ENCODE measurements at regions not wholly inside any gene's neighbourhood (a gene's known extent, or its start where the extent isn't known, plus 50 kb on each side); places are given as distances from the start of the nearest gene placed in this dataset.

DNA sequence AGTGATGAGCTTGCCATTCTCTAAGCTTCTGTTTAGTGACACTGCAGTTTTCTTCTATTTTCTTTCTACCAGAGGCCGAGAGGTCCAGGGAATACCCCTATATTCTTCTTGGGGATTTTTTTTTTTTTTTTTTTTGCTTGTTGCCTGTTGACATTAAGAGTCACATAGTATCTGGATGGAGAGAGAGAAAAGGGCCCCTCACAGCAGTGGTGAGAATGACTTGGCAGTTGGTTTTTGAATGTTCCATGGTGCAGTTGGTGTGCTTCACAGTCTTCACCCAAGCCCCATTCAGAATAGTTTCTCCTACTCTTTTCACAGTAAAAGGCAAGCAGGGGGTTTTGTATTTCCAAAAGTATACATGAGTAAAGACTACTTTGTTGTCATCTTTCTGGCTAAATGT lies 577.9 kb downstream of the LMO7 start:
- H3K4me3 ChIP-seq, result no peak overlapping the region
- H3K27me3 ChIP-seq, result no peaks in the 10 kb centered on the region
- DNase-seq (ENCODE audit: low spot score), result no peak
- no peak overlapping the region for H3K27ac ChIP-seq
- no peaks in the 10 kb centered on the region for H3K4me1 ChIP-seq
- TF ChIP-seq, protein P1, sequence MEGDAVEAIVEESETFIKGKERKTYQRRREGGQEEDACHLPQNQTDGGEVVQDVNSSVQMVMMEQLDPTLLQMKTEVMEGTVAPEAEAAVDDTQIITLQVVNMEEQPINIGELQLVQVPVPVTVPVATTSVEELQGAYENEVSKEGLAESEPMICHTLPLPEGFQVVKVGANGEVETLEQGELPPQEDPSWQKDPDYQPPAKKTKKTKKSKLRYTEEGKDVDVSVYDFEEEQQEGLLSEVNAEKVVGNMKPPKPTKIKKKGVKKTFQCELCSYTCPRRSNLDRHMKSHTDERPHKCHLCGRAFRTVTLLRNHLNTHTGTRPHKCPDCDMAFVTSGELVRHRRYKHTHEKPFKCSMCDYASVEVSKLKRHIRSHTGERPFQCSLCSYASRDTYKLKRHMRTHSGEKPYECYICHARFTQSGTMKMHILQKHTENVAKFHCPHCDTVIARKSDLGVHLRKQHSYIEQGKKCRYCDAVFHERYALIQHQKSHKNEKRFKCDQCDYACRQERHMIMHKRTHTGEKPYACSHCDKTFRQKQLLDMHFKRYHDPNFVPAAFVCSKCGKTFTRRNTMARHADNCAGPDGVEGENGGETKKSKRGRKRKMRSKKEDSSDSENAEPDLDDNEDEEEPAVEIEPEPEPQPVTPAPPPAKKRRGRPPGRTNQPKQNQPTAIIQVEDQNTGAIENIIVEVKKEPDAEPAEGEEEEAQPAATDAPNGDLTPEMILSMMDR (IDR thresholded peaks at IDR 0.05), result no peak
- H3K9me3 ChIP-seq, result peaks cover 0 to 7% of the 10 kb centered on the region in 2 donors
- H3K36me3 ChIP-seq, result no peaks in the 10 kb centered on the region

DNA sequence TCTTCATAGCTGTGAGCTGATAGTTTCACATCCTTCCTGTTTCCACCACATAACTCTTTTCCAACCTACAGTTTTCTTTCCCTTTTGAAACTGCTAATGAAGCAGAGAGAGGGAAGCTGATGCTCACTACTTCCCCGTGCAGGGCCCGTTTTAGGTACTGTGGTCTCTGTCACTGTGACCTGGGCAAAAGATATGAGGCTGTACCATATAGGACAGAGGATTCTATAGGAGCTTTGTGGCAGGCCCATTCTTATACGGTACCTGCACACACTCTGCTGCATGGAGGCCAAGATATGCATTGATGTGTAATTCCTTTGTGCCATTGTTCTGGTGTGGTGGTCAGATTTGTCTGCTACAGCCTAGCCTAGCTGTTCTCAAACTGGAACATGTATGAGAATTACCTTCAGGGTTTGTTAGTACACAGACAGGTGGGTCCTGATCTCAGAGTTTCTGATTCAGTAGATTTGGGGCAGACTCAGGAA lies 577.3 kb downstream of the LMO7 start:
- no peaks in the 10 kb centered on the region for H3K4me1 ChIP-seq
- H3K36me3 ChIP-seq, result no peaks in the 10 kb centered on the region
- no peak overlapping the region for H3K4me3 ChIP-seq
- DNase-seq (ENCODE audit: low spot score), result no peak
- H3K27me3 ChIP-seq, result no peaks in the 10 kb centered on the region
- TF ChIP-seq, protein P1 (IDR thresholded peaks at IDR 0.05), result no peak
- H3K27ac ChIP-seq, result no peak overlapping the region
- peaks cover 0 to 7% of the 10 kb centered on the region in 2 donors for H3K9me3 ChIP-seq

DNA sequence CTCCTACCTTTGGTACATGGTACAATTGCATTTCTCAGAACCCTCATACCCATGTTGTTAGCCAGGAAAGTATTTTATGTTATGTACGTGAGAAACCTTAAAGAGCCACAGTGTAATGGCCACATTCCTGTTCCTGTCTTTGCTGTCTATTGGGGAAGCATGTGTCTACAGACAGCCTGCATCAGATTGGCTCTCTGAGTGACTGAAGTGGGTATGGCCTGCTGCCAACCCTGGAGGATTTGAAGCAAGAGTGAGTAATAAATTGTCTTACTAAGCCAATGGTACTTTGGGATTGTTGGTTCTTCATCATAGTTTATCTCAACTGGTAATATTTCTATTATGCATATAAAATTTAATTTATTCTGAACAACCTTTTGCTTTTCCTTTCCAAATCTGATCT lies 574.1 kb downstream of the LMO7 start:
- Histone ChIP-seq H3K27ac (no peak overlapping the region), H3K9me3 (peaks cover 0 to 7% of the 10 kb centered on the region in 2 donors), H3K4me1 (no peaks in the 10 kb centered on the region), H3K4me3 (no peak overlapping the region), H3K36me3 (no peaks in the 10 kb centered on the region), H3K27me3 (no peaks in the 10 kb centered on the region)
- DNase-seq (ENCODE audit: low spot score), result peak; percentile 59
- TF ChIP-seq, protein P1 (IDR thresholded peaks at IDR 0.05), result no peak

DNA sequence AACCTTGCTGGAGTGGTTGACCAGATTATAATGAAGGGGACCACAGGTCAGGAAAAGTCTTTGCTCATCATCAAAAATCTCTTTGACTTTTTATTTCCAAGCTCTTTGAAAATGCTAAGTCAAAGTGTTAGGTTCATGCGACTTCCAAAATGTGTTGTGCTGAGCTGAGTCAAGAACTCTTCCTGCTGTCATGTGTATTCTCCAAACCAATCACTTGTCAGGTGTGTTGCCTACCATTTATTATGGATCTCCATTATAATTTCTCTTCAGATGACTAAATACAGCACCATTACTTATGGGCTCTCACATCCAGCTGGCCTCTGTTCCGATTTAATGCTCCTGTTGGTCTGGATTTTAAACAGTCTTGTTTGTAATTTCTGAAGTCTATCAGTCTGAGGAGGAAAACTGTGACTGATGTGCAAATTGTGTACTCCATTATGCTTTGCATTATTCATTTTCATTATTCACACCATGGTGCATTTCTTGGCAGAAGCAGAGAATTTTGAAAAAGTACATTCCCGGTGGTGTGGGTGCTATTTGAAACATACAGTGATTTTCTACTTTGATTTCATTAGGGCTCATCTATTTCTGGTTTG lies 562.5 kb downstream of the LMO7 start:
- H3K27ac ChIP-seq, result no peak overlapping the region
- H3K4me3 ChIP-seq, result no peak overlapping the region
- H3K9me3 ChIP-seq, result no peaks in the 10 kb centered on the region
- no peaks in the 10 kb centered on the region for H3K27me3 ChIP-seq
- TF ChIP-seq, protein P1 (IDR thresholded peaks at IDR 0.05), result no peak
- H3K36me3 ChIP-seq, result no peaks in the 10 kb centered on the region
- no peak for DNase-seq (ENCODE audit: low spot score)
- H3K4me1 ChIP-seq, result no peaks in the 10 kb centered on the region

DNA sequence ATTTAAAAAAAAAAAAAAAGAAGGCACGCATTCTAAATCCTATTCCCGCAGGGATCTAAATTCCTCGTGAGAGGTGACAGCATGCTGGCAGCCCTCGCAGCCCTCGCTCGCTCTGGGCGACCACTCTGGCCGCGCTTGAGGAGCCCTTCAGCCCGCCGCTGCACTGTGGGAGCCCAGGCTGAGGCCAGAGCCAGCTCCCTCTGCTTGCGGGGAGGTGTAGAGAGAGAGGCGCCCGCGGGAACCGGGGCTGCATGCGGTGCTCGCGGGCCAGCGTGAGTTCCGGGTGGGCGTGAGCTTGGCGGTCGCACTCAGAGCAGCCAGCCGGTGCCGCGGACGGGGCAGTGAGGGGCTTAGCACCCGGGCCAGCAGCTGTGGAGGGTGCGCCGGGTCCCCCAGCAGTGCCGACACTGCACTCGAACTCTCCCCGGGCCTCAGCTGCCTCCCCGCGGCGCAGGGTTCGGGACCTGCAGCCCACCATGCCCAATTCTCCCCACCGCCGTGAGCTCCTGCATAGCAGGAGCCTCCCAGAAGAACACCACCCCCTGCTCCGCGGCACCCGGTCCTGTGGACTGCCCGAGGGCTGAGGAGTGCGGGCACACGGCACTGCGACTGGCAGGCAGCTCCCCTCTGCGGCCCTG lies 553.9 kb downstream of the LMO7 start:
- no peaks in the 10 kb centered on the region for H3K27me3 ChIP-seq
- H3K36me3 ChIP-seq, result no peaks in the 10 kb centered on the region
- no peak for DNase-seq (ENCODE audit: low spot score)
- H3K27ac ChIP-seq, result no peak overlapping the region
- no peak overlapping the region for H3K4me3 ChIP-seq
- no peaks in the 10 kb centered on the region for H3K9me3 ChIP-seq
- TF ChIP-seq, protein P1 (IDR thresholded peaks at IDR 0.05), result no peak
- H3K4me1 ChIP-seq, result no peaks in the 10 kb centered on the region

Data from right atrium auricular region (tissue), 2 donors.